DOHH2 (cell line): ENCODE measurements at regions not wholly inside any gene's neighbourhood (a gene's known extent, or its start where the extent isn't known, plus 50 kb on each side); places are given as distances from the start of the nearest gene placed in this dataset.

Experiments used
- H3F3A ChIP-seq: fragments of 200-600 bp; sonication (generic), shearing (Covaris generic); 2 replicates; pipeline ENCODE4 v1.6.0; 2016; ENCODE audit warnings: antibody characterized with exemption, mild to moderate bottlenecking; ENCODE audit not compliant: control insufficient read depth, insufficient read depth
- H3K27ac ChIP-seq: fragments of 200-600 bp; sonication (generic); 2 replicates; pipeline ENCODE4 v1.5.1; 2014; ENCODE audit warnings: low read depth, mild to moderate bottlenecking, low read length, moderate library complexity
- H3K27me3 ChIP-seq: fragments of 200-600 bp; sonication (generic); 2 replicates; pipeline ENCODE4 v1.6.1; 2014; ENCODE audit warnings: mild to moderate bottlenecking, low read length, mixed read lengths; ENCODE audit not compliant: control insufficient read depth
- H3K36me3 ChIP-seq: fragments of 200-600 bp; sonication (generic); 2 replicates; pipeline ENCODE4 v1.6.1; 2014; ENCODE audit warnings: mild to moderate bottlenecking, low read length, moderate library complexity, mixed read lengths; ENCODE audit not compliant: control insufficient read depth
- H3K4me1 ChIP-seq: fragments of 200-600 bp; sonication (generic); 2 replicates; pipeline ENCODE4 v1.6.1; 2014; ENCODE audit warnings: mild to moderate bottlenecking, low read length, mixed read lengths; ENCODE audit not compliant: control insufficient read depth
- H3K4me2 ChIP-seq: fragments of 200-600 bp; sonication (generic); 2 replicates; pipeline ENCODE4 v1.6.0; 2014; ENCODE audit warnings: mild to moderate bottlenecking, low read length, moderate library complexity
- H3K4me3 ChIP-seq: fragments of 200-600 bp; sonication (generic); 2 replicates; pipeline ENCODE4 v1.5.1; 2014; ENCODE audit warnings: mild to moderate bottlenecking, low read length, mixed read lengths
- H3K79me2 ChIP-seq: fragments of 200-600 bp; sonication (generic); 2 replicates; pipeline ENCODE4 v1.6.1; 2014; ENCODE audit warnings: mild to moderate bottlenecking, low read length, mixed read lengths; ENCODE audit not compliant: control insufficient read depth
- H3K9me2 ChIP-seq: fragments of 200-600 bp; sonication (generic); replicated peaks from 2 replicates; pipeline ENCODE4 v1.6.1; 2014; ENCODE audit warnings: mild to moderate bottlenecking, low read length, mixed read lengths; ENCODE audit not compliant: control insufficient read depth
- H3K9me3 ChIP-seq: fragments of 200-600 bp; sonication (generic); 2 replicates; pipeline ENCODE4 v1.6.1; 2014; ENCODE audit warnings: antibody characterized with exemption, low read length, mixed read lengths; ENCODE audit not compliant: control insufficient read depth, insufficient read depth
- H4K20me1 ChIP-seq: fragments of 200-600 bp; sonication (generic); 2 replicates; pipeline ENCODE4 v1.6.0; 2014; ENCODE audit warnings: low read depth, mild to moderate bottlenecking, antibody characterized with exemption, low read length, moderate library complexity; ENCODE audit not compliant: control insufficient read depth, insufficient read depth
- EZH2phosphoT487 ChIP-seq: fragments of 200-600 bp; sonication (generic); IDR thresholded peaks from 2 replicates; pipeline ENCODE4 v1.6.1; 2017; ENCODE audit warnings: borderline replicate concordance, mild to moderate bottlenecking, antibody characterized with exemption, low read length, moderate library complexity, mixed read lengths
- TF ChIP-seq, protein P1 (sequence below): fragments of 200-600 bp; sonication (generic); IDR thresholded peaks from one replicate; pipeline ENCODE4 v1.5.1; 2014; ENCODE audit warnings: antibody characterized with exemption, mild to moderate bottlenecking, low read depth, low read length; ENCODE audit not compliant: poor library complexity, severe bottlenecking

DNA sequence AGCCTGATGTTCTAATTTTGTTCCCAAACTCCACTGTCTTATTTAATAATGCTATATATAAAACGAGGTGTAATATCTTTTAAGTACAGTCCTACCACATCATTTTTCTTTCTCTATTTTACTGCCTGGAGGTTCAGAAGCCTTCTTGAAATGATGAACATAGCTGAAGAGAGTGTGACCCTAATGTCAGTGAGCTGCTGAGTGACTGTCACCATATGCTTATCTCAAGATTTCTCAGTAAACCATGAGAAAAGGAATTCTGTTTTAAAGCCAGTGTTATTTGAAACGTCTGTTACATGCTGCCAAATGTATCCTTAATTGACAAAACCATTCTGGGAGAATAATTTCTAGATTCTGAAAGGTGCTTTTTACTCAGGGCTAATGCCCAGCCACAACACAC, 503.5 kb upstream of the TMPRSS15 start:
- Histone ChIP-seq H4K20me1 (no peaks in the 10 kb centered on the region), H3K36me3 (no peaks in the 10 kb centered on the region), H3K4me3 (no peak overlapping the region), H3K9me3 (no peaks in the 10 kb centered on the region), H3K4me1 (no peaks in the 10 kb centered on the region), H3K79me2 (no peaks in the 10 kb centered on the region), H3K27me3 (no peaks in the 10 kb centered on the region), H3K9me2 (no peaks in the 10 kb centered on the region), H3K27ac (no peak overlapping the region), H3F3A (no peaks in the 10 kb centered on the region), H3K4me2 (no peak overlapping the region)
- TF ChIP-seq EZH2phosphoT487 = no peak
- TF ChIP-seq, protein P1, sequence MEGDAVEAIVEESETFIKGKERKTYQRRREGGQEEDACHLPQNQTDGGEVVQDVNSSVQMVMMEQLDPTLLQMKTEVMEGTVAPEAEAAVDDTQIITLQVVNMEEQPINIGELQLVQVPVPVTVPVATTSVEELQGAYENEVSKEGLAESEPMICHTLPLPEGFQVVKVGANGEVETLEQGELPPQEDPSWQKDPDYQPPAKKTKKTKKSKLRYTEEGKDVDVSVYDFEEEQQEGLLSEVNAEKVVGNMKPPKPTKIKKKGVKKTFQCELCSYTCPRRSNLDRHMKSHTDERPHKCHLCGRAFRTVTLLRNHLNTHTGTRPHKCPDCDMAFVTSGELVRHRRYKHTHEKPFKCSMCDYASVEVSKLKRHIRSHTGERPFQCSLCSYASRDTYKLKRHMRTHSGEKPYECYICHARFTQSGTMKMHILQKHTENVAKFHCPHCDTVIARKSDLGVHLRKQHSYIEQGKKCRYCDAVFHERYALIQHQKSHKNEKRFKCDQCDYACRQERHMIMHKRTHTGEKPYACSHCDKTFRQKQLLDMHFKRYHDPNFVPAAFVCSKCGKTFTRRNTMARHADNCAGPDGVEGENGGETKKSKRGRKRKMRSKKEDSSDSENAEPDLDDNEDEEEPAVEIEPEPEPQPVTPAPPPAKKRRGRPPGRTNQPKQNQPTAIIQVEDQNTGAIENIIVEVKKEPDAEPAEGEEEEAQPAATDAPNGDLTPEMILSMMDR = no peak

DNA sequence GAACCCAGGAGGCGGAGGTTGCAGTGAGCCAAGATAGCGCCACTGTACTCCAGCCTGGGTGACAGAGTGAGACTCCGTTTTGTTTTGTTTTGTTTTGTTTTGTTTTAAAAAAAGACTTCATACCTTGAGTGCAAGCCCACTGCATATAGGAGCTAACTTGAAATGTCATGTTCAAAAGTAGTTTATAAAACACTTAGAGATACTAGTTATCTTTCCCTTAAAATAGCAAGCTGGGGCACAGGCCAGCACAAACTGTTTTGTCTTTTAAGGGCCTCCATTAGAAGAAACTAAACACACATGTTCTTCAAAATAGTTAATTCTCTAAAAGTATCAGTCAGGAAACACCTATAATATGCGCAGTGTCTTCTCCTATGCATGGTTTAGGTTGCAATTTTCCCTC, 505.1 kb upstream of the TMPRSS15 start:
- no peaks in the 10 kb centered on the region for H3F3A ChIP-seq
- no peaks in the 10 kb centered on the region for H3K4me1 ChIP-seq
- H3K27ac ChIP-seq = no peak overlapping the region
- no peaks in the 10 kb centered on the region for H3K9me2 ChIP-seq
- H3K9me3 ChIP-seq = no peaks in the 10 kb centered on the region
- TF ChIP-seq, protein P1 = no peak
- H3K27me3 ChIP-seq = no peaks in the 10 kb centered on the region
- no peaks in the 10 kb centered on the region for H3K79me2 ChIP-seq
- H3K4me3 ChIP-seq = no peak overlapping the region
- no peaks in the 10 kb centered on the region for H4K20me1 ChIP-seq
- no peak overlapping the region for H3K4me2 ChIP-seq
- no peaks in the 10 kb centered on the region for H3K36me3 ChIP-seq

DNA sequence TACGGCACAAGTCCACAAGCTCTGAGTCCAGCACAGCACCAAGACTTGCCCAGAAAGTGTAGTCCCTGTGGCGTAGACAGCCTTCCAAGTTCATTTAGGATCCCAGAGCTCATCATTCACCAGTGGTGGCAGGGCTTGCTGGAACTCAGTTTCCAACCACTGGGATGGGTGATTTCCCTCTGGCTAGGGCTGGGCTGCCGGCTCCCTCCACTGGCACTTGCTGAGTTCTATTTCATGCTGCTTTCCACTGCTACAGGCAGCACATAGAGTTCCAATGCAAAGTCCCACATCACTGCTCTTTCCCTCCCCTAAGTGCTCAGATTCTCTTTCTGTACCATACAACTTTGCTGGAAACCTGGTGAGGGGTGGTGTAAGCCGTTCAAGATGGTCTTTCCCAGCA, 510.3 kb upstream of the TMPRSS15 start:
- H3K4me3 ChIP-seq = no peak overlapping the region
- H3K4me2 ChIP-seq = no peak overlapping the region
- no peaks in the 10 kb centered on the region for H3F3A ChIP-seq
- no peaks in the 10 kb centered on the region for H3K9me2 ChIP-seq
- no peaks in the 10 kb centered on the region for H3K27me3 ChIP-seq
- TF ChIP-seq, protein P1 = no peak
- no peak for TF ChIP-seq EZH2phosphoT487
- no peaks in the 10 kb centered on the region for H3K79me2 ChIP-seq
- no peaks in the 10 kb centered on the region for H3K9me3 ChIP-seq
- H3K36me3 ChIP-seq = no peaks in the 10 kb centered on the region
- no peaks in the 10 kb centered on the region for H4K20me1 ChIP-seq
- no peaks in the 10 kb centered on the region for H3K4me1 ChIP-seq
- H3K27ac ChIP-seq = no peak overlapping the region

DNA sequence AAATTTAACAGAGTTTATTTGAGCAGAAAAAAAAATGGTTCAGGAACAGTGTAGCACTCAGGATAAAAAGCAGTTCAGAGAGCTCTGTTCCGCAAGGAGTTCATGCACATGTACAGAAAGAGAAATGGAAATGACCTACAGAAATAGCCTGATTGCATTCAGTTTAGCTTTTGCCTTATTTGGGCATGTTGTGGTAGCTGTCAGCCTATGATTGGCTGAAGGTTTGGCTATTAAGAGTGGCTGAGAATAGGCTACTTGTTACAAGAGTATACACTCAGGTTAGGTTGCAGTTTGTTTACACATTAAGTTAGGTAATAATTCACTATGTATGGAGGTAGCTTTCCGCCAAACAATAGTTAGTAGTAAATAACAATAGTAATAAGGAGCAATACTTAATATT, 511.0 kb upstream of the TMPRSS15 start:
- no peaks in the 10 kb centered on the region for H4K20me1 ChIP-seq
- H3K36me3 ChIP-seq = no peaks in the 10 kb centered on the region
- no peaks in the 10 kb centered on the region for H3K9me3 ChIP-seq
- no peak overlapping the region for H3K4me2 ChIP-seq
- H3K4me1 ChIP-seq = no peaks in the 10 kb centered on the region
- no peaks in the 10 kb centered on the region for H3K79me2 ChIP-seq
- H3K27ac ChIP-seq = no peak overlapping the region
- no peak for TF ChIP-seq EZH2phosphoT487
- TF ChIP-seq, protein P1 = no peak
- no peaks in the 10 kb centered on the region for H3K9me2 ChIP-seq
- H3K4me3 ChIP-seq = no peak overlapping the region
- H3F3A ChIP-seq = no peaks in the 10 kb centered on the region
- no peaks in the 10 kb centered on the region for H3K27me3 ChIP-seq
